ENCODE measurements at regions not wholly inside any gene's neighbourhood (a gene's known extent, or its start where the extent isn't known, plus 50 kb on each side); places are given as distances from the start of the nearest gene placed in this dataset.

GRCh38 chr15:96390986-96391385 lies 60.5 kb downstream of the NR2F2 start:
- DNase-seq, result no peak

GRCh38 chr15:96392380-96393208 lies 62.1 kb downstream of the NR2F2 start:
- no peak for DNase-seq

- no peak for DNase-seq
Measured at GRCh38 chr15:96393209-96393513, 62.7 kb downstream of the NR2F2 start.

- no peak for DNase-seq
Measured at GRCh38 chr15:96395687-96396086, 65.2 kb downstream of the NR2F2 start.

GRCh38 chr15:96398776-96399175 lies 68.3 kb downstream of the NR2F2 start:
- DNase-seq, result no peak

- DNase-seq, result no peak
Measured at GRCh38 chr15:96402403-96402802, 71.9 kb downstream of the NR2F2 start.

GRCh38 chr15:96403071-96403470 lies 72.6 kb downstream of the NR2F2 start:
- DNase-seq, result no peak

- DNase-seq, result no peak
Measured at GRCh38 chr15:96403932-96404331, 73.4 kb downstream of the NR2F2 start.

- no peak for DNase-seq
Measured at GRCh38 chr15:96404560-96404959, 74.1 kb downstream of the NR2F2 start.

GRCh38 chr15:96406291-96406690 lies 75.8 kb downstream of the NR2F2 start:
- DNase-seq, result no peak

- no peak for DNase-seq
Measured at GRCh38 chr15:96406701-96407100, 76.2 kb downstream of the NR2F2 start.

GRCh38 chr15:96407482-96407881 lies 77.0 kb downstream of the NR2F2 start:
- no peak for DNase-seq

- DNase-seq, result no peak
Measured at GRCh38 chr15:96408591-96409183, 78.2 kb downstream of the NR2F2 start.

GRCh38 chr15:96409215-96410138 lies 79.0 kb downstream of the NR2F2 start:
- no peak for DNase-seq

- DNase-seq, result no peak
Measured at GRCh38 chr15:96410175-96411055, 79.9 kb downstream of the NR2F2 start.

GRCh38 chr15:96411056-96412031 lies 80.8 kb downstream of the NR2F2 start:
- no peak for DNase-seq

- DNase-seq, result no peak
Measured at GRCh38 chr15:96412045-96412905, 81.8 kb downstream of the NR2F2 start.

- no peak for DNase-seq
Measured at GRCh38 chr15:96412906-96413231, 82.4 kb downstream of the NR2F2 start.

- DNase-seq, result no peak
Measured at GRCh38 chr15:96413657-96414056, 83.2 kb downstream of the NR2F2 start.

- no peak for DNase-seq
Measured at GRCh38 chr15:96414875-96415274, 84.4 kb downstream of the NR2F2 start.

Measured in stimulated activated CD8-positive, alpha-beta memory T cell treated with anti-CD3 and anti-CD28 coated beads, Interleukin-4, amount 100 ng/mL, for 48 hours (primary cell).